HG03439 (cell line): ENCODE measurements at regions not wholly inside any gene's neighbourhood (a gene's known extent, or its start where the extent isn't known, plus 50 kb on each side); places are given as distances from the start of the nearest gene placed in this dataset.

Experiments
- ATAC-seq: cut with Tn5 transposase; IDR thresholded peaks from one replicate; pipeline ENCODE4 v1.9.1; 2021; ENCODE audit warnings: mild to moderate bottlenecking, moderate library complexity; ENCODE audit not compliant: unreplicated experiment

DNA sequence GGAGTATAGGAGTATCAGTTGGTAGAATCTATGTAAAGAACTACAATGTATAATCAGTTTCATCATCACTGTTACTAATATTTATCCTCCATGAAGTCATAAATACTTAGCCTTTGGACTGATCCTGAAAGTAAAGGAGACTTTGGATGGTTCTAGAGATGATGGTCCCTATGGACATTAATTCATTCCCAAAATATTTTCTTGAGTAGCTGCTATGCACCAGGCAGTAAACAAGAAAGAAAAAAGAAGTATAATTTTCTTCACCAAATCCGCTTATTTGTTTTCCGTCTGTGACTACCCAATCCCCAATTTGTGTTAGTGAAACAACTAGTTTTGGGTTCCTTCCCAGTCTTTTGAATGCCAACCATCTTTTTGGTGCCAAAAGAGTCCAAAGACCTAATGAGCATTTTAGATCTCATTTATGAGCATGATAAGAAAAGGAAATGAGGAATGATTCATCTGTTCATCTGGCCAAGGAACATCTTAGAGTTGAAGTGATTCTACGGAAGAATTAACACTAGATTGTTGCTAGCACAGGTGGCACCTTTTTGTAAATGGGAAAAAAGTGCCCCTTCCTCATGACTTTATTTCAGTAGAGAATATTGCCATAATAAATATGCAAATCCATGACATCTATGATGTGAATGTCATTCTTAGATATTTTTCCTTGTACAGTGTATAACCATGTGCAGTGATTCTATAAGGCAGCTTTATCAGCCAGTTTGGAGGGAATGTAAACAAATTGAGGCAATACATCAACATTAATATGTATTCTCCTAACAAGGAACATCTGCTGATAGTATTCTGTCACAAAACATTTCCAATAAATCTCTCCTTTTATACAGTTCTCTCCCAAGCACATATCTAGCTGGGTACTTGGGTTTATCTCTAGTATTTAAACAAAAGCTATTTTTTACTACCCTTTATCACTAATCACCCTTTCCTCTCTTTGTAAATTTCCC is 85.1 kb upstream of the CCDC91 start:
- no peak for ATAC-seq

DNA sequence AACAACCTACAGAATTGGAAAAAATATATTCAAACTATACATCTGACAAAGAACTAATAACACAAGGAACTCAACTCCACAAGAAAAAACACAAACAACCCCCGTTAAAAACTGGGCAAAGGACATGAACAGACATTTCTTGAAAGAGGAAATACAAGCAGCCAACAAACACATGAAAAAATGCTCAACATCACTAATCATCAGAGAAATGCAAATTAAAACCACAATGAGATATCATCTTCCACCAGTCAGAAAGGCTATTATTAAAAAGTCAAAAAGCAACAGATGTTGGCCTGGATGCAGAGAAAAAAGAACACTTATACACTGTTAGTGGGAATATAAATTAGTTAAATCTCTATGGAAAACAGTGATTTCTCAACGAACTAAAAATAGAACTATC is 82.6 kb upstream of the CCDC91 start:
- no peak for ATAC-seq

DNA sequence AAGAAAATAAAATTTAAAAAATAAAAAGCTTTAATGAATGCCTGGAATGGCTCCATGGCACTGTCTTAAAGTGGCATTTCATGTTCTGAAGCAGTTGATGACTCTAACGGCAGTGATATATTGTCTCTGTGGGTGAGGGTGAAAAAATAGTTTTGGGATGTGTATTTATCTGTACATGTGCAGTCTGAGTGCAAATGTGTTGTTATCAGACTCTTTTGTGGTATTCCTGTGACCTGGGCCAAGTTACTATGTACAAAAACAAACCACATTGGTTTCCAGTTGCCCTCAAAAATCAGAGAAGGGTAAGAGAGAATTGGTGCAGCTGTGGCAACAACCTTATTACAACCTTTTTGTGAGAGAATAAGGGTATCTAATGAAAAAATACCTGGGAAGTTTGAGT is 81.7 kb upstream of the CCDC91 start:
- ATAC-seq: no peak

GRCh38 chr12:28110329-28110728 is 79.9 kb upstream of the CCDC91 start:
- no peak for ATAC-seq

DNA sequence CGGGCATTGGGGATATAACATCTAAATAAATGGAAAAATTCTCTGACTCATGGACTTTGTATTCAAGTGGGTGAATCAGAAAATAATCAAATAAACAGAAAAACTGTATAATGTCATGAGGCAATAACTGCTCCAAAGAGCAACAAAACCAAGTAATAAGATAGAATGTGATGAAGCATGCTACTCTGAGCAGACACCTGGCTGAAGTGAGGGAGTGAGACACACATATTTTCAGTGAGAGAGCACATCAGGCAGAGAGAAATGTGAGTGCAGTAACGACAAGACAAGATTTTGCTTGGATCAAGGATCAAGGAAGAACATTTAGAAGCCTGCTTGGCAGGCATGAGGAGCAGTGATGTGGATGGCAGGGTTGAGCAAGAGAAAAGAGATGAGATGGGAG is 75.8 kb upstream of the CCDC91 start:
- no peak for ATAC-seq

GRCh38 chr12:28121433-28121832 is 68.8 kb upstream of the CCDC91 start:
- ATAC-seq: no peak

DNA sequence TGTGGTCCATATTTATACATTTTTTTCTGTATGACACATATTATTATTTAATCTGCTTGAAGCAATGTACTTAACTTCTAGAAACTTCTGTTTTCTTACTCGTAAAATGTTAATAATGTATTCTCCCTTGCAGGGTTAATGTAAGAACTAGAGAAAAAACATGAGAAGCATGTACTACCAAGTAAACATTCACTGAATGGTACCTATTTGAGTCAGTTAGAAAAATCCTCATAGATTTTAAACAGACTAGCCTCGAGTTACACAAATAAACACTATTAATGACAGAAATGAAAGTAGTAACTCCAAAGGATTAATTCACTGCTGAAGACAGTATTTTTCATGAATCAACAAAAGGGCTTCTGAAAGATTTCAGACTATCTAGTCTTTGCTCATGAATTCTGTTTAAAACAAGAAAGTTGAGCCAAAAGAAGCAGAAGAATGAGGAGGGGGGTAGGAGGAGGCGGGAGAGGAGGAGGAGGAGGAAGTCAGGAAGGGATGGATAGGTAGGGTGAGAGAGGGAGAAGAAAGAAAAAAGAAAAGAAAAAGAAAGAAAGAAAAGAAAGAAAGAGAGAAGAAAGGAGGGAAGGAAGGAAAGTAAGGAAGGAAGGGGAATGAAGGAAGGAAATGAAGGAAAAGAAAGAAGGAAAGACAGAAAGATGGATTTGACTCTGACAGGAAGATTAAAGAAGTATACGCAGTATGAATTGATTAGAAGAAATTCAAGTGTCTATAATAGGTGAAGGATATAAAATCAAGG is 68.2 kb upstream of the CCDC91 start:
- no peak for ATAC-seq

DNA sequence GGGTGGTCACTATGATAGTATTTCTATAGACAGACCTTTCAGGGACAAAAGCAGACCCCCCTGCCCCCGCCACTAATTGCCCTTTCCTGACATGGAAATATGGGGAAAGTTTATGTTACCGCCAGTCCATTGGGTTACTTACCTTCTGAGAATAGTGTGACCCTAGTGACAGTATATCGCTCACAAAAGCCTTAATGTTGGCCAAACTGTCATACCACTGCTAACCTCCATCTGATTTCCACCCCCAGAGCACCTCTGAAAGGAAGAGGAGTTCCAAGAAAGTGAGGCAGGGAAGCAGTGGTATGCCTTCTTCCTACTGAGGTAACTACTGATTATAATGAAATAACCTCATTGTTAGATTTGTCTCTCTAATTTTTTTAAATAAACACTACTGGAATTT is 67.5 kb upstream of the CCDC91 start:
- ATAC-seq: no peak

- no peak for ATAC-seq
Measured at GRCh38 chr12:28127455-28127854, 62.8 kb upstream of the CCDC91 start.

DNA sequence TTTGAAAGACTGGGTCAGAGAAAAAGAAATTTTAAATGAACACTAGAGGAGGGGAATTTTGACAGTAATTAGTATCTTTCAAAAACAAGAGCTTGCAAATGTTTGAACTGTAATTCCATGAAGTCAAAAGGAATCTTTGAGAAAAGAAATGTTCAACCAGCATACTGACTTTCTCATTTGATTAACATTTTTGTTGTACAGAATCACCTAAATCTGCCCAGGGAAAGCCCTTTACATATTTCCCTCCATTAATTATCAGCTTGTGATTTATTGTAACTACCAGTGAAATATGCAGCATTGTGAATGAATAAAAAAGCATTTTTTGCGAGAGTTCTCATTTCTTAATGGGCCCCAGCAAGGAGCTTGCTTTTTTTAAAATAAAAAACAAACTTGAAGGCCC is 61.2 kb upstream of the CCDC91 start:
- ATAC-seq: no peak

- ATAC-seq: no peak
Measured at GRCh38 chr12:28130234-28130624, 60.0 kb upstream of the CCDC91 start.

- no peak for ATAC-seq
Measured at GRCh38 chr12:28130625-28131598, 59.3 kb upstream of the CCDC91 start.

- ATAC-seq: no peak
Measured at GRCh38 chr12:28132398-28132797, 57.9 kb upstream of the CCDC91 start.

- no peak for ATAC-seq
Measured at GRCh38 chr12:28135801-28136439, 54.3 kb upstream of the CCDC91 start.

DNA sequence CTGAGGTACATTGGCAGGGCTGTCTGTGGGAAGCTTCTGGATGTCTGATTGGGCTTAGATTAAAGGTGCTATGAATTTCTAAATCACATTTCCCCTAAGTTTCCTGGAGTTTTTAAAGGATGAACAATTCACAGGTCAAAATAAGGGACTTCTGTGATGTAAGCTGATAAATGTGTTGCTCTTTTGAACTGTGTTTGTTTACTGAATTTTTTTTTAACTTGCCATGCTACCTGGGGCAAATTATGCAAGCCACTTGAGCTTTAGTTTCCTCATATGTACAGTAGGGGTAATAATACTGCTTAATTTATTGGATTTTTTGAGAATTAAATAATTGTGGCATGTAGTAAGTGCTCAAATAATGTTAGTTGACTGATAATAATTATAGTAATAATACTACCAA is 52.8 kb upstream of the CCDC91 start:
- no peak for ATAC-seq

DNA sequence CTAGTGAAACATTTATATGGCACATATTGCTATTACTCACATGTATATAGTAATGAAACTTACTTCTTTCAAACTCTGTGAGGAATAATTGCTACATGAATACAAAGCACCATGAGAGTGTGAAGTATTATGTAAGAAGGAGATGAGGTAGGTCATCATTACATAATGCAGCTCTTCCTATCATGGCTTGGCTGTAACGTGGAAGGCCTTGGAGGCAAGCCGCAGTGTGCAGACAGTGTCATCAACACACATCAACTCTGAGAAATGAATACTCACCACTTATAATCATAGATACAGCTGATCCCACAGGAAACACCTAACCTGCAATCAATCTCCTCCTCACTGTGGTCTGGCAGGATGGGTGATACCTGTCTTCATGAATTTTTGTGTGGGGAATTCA is 49.9 kb upstream of the CCDC91 start:
- no peak for ATAC-seq
